GM21576 (cell line): ENCODE measurements at regions not wholly inside any gene's neighbourhood (a gene's known extent, or its start where the extent isn't known, plus 50 kb on each side); places are given as distances from the start of the nearest gene placed in this dataset.
"Not testable (repeated sequence)": the region's sequence is repeated elsewhere in the genome, so short reads cannot be mapped to it uniquely, and the experiment has no call there.

ENCODE experiments used
- ATAC-seq: cut with Tn5 transposase; IDR thresholded peaks from one replicate; pipeline ENCODE4 v1.9.1; 2021; ENCODE audit warnings: mild to moderate bottlenecking, moderate library complexity; ENCODE audit not compliant: unreplicated experiment

DNA sequence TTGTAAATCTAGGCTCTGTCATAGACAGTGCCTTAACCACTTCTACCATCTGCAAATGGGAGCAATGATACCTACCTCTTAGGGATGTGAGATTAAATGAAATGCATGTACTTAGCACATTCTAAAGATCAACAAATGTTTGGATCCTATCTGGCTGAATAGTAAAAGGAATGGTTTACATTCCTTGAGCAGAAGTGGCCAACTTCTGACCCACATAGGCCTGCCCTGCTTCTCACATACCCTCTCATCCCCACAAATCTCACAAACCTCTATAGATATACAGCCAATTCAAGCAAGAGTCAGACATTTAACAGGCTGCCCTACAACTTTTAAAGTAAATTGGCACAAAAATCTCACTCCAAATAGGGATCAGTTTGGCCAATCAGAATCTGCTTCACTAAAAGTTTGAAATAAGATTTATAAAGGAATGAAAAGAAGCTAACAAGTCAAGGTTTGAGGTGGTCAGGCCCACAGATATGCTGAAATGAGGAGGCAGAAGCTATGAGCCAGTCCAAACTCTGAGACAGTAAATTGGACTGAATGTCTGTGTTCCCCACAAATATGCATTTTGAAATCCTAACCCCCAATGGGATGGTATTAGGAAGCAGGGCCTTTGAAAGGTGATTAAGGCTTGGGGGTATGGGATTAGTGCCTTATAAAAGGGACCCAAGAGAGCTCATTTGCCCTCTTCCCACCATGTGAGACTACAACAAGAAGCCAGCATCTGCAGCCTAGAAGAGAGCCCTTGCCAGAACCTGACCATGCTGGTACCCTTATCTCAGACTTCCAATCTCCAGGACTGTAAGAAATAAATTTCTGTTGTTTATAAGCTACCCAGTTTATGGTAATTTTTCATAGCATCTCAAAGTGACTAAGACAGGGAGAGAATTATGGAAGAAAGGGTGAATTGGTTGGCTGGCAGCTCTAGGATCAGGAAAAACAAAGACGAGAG, 227.8 kb upstream of the RBMS1 start:
- ATAC-seq: no peak

DNA sequence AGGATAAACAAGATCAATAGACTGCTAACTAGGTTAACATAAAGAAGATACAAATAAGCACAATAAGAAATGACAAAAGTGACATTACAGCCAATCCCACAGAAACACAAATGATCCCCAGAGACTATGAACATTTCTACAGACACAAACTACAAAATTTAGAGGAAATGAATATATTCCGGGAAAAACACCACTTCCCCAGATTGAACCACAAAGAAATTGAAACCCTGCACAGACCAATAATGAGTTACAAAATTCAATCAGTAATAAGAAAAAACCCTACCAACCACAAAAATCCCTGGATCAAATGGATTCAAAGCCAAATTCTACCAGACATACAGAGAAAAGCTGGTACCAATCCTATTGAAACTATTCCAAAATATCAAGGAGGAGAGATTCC, 232.4 kb upstream of the RBMS1 start:
- no peak for ATAC-seq

DNA sequence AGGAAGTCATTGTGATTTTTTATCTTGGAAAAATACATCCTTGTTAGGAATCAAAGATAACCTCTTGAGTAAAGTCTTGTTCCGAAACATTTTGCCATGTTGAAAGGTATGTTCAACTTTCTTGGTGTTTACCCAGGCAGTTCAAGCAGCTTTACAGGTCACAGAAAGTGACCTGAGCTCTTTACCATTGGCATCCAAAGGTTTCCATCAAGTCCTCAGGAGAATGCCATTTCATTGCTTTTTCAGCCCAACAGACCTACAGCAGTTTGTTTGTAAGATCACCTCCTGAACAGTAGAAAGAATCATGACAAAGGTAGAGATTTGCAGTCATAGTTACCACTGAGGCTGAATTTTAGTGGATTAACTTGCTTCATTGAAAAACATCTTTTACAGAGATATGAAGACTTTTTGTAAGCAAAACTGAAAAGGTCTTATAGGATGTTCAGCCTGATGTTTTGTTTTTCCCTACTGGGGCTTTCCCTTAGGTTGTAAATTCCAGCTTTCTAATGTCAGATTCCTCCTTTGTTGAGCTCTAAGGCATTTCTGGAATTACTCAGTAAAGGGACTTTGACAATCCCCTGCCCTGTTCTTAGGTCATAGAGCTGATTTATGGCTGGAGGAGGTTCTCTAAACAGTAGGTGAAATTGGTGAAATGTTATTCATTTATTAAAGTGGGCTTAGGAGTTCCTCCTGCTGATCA, 236.8 kb upstream of the RBMS1 start:
- ATAC-seq: no peak

DNA sequence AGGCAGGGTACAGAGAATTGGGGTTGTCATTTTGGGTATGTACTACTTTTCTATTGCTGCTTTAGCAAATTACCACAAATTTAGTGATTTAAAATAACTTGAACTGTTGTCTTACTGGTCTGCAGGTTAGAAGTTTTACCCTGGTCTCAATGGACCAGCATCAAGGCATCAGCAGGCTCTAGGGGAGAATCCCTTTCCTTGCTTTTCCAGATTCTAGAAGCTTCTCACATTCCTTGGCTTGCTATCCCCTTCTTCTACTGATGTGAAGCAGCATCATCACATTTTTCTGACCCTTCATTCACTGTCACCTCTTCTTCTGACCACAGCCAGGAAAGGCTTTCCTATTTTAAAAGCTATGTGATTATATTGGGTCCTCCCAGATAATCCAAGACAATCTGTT, 237.8 kb upstream of the RBMS1 start:
- no peak for ATAC-seq

DNA sequence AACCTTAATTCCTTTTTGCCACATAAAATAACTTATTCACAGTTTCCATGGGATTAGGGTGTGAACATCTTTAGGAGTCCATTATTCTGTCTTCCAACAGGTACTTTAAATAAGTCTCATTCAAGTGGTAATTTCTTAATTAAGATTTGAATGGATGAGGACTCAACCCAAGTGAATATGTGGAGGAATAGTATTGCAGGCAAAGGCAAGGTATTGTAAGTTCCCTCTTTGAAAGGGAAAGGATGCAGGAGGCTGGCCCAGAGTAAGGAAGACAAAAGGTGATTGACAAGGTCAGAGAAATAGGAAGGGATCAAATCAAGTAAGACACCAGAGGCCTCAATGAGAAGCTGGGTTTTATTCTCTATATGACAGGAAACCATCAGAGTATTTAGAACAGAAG, 238.2 kb upstream of the RBMS1 start:
- no peak for ATAC-seq

DNA sequence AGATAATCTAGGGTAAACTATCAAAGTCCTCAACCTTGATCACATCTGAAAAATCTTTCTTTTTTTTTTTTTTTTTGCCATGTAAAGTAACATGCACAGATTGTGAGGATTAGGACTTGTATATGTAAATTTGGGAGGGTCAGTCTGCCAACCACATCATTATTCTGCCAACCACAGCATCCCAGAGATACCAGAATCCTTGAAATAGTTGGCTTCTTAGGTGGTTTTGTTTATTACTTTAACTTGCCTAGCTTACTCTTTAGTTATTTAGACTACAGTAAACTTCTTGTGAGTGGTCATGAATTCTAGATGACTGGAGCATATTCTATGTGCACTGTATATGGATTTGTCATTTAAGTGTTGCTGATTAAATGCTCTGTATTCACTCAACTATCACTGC, 242.1 kb upstream of the RBMS1 start:
- ATAC-seq: no peak

DNA sequence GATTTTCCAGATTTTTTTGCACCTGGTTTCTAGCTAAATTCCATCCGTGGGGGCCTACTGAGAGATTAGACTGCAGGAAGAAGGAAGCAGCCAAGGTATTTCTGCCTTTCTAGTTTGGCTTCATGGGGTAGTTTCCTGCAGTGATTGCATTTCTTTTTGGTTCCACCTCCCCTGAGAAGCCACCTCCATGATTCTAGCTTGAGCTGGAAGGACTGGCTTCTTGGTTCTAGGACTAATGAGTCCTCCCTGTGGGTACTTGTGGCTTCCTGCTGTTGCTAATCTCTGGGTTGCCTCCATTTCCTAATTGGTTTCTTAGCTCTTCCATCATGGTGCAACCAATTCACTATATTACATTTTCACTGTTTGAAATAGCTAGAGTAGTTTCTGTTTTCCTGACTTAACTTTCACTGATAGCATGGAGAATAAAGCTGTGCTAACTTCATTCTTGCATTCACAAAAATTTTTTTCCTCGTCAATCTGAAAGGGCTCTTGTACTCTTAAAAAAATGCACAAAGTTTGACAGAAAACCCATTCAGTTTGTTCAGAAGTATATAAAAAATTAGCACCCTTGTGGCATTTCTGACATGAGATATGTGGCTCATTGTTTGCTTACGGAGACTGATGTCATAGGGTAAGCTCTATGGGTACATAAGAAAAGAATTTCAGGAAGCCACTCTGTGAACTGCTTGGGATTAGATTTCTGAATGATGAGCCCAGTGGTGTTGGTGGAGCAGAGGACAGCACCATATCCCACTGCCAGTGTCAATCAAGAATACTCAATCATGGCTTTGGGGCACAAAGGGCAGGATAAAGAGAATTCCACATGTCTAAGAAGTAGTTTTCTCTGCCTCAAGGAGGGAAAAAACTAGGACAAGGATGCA, 242.8 kb upstream of the RBMS1 start:
- ATAC-seq: no peak

DNA sequence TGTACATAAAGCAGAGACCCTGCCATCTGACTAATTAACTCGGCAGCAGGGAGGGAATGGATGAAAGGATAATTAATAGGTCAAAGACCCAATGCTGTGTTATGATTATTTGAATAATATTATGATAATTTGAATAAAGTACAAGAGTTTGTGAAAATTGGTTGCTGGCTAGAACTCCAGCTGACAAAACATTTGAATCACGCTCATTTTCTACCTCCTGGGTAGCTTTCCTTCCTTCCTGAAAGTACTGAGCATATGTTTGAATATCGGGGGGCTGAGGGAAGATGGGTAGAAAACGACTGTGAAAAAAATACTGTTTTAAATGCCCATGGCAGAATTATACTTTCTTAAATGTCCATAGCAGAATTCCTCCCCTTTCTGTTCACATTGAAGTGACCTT, 243.6 kb upstream of the RBMS1 start:
- no peak for ATAC-seq

DNA sequence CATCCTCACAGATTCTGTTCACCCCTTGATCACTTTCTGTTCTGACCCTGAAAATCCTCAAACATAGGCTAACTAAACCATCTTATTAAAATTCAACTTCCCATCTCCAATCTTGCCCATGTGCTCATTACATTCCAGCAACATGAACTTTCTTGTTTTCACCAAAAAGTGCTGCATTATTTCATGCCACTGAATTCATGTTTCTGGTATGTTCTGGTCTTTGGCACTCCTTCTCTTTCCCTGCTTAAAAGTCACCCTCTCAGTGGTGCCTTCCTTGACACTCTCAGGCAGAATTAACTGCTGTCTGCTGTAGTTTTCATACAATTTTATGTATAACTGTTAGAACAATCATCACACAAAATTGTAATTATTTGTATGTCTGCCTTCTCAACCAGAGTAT, 247.7 kb upstream of the RBMS1 start:
- ATAC-seq: no peak

DNA sequence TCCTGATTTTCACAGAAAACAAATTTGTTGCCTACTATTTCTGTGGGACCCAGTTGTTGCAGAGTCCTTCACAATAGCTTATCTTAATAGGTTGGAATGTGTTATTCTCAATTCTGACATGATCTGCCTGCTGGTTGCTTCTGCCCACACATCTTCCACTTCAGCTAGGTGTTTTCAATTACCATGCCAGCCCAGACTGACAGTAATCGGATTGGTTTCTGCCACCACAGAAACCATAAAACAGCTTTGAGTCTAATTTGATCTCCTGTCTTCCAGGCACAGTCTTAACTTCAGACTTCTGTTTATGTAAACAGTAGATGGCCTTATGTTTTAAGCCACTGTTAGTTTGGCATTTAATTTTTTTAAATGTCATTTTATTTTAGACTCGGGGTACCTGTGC, 248.2 kb upstream of the RBMS1 start:
- ATAC-seq: no peak

DNA sequence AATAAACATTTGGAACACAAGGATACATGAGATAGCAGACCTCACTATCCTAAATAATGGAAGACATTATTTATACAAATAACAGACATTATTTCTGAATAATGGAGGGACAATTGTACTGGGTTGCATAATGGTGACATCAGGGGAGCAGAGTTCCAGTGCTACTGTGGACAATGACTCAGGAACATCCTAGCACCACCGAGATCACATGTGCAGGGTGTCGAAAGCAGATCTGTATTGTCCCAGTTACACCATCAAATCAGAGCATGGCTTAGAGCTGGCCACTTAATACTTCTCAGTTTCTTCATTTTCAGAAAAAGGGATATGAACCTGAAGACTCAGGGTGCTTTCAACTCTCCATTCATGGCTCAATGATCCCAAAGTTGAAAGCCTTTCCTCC, 249.1 kb upstream of the RBMS1 start:
- no peak for ATAC-seq

DNA sequence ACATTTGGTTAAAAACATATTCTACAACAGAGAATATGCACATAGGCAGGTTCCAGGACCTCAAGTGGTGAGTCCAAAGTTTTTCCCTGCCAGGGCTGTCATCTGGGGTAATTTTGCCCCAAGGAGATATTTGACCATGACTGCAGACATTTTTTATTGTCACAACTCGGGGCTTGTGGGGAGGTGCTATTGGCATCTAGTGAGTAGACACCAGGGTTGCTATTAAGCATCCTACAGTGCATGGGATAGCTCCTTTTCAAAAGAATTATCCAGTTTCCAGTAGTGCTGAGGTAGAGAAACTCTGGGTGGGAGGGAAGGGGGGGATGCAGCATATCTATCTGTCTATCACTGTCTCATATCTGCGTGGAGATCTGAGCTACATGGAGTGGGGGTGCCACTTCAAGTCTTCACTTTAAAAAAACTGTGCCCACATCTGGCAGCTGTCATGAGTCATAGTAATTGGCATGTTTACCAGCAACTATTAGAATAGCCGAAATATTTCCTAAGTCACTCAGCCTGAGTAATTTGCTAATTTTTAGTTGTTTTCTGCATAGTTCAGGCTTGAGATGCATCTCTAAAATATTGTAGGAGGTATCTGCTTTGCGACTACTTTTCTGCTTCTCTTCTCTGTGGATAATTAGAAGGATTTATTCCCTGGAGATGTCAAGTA, 254.0 kb upstream of the RBMS1 start:
- no peak for ATAC-seq

DNA sequence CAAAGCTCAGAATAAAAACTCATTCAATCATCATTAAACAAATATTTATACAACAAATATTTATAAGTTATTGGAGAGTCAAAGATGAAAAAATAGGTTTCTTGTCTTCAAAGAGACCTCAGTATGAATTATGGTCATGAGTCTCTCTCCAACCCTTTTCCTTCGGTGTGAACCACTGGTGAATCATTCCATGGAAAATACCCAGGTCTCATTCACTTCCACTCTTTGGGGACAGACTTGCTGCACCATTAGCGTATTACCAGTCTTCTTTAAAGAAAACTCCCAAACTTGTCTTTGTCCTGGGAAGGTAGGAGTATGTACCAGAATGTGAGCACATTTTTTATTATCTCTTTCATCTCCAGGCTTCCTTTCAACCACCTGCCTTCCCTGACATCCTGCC, 257.4 kb upstream of the RBMS1 start:
- ATAC-seq: no peak

DNA sequence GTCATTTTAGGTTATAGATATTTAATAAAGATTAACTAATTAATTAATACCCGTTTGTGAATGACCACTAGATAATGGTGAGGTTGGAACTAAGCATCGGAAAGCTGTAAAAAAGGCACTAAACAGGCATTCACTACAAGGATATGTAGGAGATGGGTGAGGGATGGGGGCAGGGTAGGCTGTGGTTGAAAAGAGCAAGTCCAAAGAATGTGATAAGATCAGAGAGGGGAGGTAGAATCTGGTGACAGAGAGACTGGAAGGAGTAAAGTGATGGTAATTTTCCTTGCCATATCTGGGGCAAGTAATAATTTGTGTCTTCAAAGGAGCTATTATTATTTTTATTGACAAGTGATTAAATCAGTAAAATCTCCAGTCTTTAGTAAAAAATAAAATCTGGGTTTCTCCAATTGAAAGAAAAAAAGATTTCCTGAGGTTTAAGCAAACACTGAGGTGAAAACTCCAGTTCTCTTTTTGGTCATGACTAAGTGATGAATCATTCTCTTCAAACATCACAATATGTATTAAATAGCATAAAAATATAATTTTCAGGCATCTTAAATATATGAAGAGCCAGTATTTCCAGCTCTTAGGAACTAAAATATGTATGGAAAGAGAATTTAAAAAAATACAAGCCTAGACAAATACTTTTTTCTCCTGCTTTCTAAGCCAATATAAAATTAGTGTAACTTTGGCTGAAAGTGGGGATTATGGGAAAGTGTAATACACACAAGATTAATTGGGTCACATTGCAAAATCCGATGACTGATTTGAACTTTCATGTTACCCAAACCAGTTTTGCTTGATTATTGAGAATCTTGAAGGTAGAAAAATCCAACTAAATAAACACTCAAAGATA, 259.1 kb upstream of the RBMS1 start:
- ATAC-seq: no peak

DNA sequence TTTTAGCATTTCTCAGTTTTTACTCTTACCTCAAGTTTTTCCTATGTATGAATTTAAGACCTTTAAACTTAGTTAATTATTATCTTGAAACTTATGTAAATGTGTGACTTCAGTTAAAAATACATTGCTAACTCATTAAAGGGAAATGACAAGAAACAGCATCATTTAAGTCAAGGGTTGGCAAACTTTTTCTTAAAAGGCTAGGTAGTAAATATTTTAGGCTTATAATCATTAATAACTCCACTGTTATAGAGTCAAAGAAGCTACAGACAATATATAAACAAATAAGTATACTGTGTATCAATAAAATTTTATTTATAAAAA, 259.7 kb upstream of the RBMS1 start:
- ATAC-seq: no peak

DNA sequence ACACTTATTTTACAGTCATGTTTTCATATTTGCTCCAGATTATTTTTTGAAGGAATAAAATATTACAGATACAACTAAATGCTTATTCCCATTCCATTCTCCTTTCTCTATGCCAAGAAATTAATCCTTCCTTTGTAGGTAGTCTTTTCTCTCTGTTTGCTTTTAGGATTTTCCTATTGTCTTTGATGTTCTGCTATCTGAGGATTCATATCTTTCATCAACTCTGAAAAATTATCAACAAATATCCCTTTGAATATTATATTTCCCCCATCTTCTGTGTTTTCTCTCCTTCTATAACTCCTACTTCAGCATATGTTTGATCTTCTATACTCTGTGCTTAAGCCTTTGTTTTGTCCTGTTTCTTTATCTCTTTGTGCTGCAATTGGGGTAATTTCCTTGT, 260.4 kb upstream of the RBMS1 start:
- no peak for ATAC-seq

DNA sequence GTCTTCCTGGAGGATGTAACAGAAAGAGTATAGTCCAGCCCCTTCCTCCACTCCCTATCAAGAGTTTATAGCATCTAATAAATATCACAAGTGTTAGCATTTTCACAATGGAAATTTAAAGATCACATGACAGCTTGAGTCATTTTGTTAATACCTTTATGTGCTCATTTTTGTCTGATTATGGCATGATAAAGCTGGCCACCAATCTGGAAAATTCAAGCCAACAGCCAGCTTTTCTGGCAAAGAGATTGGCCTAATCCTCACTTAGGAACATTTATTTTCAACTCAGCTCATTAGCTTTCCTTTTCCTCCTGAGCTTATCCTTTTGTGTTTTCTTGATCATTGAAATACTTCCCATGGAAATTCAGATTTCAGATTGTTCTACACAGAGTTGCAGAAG, 262.9 kb upstream of the RBMS1 start:
- no peak for ATAC-seq

DNA sequence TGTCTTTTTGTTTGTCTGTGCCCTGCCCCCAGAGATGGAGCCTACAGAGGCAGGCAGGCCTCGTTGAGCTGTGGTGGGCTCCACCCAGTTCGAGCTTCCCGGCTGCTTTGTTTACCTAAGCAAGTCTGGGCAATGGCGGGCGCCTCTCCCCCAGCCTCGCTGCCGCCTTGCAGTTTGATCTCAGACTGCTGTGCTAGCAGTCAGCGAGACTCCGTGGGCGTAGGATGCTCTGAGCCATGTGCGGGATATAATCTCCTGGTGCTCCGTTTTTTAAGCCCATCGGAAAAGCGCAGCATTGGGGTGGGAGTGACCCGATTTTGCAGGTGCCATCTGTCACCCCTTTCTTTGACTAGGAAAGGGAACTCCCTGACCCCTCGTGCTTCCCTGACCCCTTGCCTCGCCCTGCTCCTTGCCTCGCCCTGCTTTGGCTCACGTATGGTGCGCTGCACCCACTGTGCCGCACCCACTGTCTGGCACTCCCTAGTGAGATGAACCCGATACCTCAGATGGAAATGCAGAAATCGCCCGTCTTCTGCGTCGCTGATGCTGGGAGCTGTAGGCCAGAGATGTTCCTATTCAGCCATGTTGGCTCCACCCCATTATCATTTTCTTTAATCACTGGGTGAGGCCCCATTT, 269.0 kb upstream of the RBMS1 start:
- ATAC-seq: not testable (repeated sequence)

DNA sequence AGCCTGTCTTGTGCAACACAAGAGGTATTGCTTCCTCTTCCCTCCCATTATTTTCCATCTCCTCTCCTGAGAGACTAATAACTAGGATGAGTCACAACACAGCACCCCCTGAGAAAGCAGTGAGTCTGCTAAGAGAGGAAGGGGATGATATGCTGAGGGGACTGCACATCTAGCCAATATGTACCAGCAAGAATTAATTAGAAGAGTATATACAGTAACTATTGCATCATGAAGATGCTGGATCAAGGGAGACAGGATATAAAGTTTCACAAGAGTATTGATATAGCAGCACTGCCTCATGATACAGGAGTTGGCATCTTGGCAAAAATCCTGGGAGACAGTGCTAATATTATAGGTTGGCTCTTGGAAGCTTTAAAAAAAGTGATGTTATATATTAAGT, 289.9 kb upstream of the RBMS1 start:
- ATAC-seq: no peak

DNA sequence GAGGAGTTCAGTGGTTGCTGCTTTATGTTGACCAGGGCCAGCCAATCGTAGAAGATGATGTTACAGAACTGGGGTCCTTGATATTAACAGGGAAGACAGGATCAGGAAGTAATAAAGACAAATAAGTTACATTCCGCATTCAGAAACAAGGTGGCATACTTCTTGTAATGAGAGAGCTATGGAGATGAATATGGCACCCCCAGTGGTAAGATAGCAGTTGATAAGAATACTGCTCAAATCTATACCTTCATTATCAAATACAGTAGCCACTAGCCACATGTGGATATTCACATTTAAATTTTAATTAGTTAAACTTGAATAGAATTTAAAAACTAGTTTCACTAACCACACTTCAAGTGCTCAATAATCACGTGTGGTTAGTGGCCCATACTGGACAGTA, 290.4 kb upstream of the RBMS1 start:
- ATAC-seq: no peak
